Aorta (tissue), 5 donors: ENCODE measurements at regions not wholly inside any gene's neighbourhood (a gene's known extent, or its start where the extent isn't known, plus 50 kb on each side); places are given as distances from the start of the nearest gene placed in this dataset.

Experiments used
- ATAC-seq: fragments of 200-7000 bp; cut with Tn5 transposase; one replicate; pipeline ENCODE4 v1.9.1; 2022; ENCODE audit warnings: moderate library complexity; ENCODE audit not compliant: low FRiP score
- DNase-seq, 2 donors: peaks; one replicate each; pipeline ENCODE4 v3.0.0-alpha.2; 2020
- H3K27ac ChIP-seq, 2 donors: one replicate each; pipeline ENCODE4 v1.5.1; 2013; ENCODE audit warnings: low read length in 2 of 2, mild to moderate bottlenecking in 2 of 2, moderate library complexity in 2 of 2, control low read depth in 1 of 2, inconsistent platforms in 1 of 2, low read depth in 1 of 2
- H3K27me3 ChIP-seq, 2 donors: one replicate each; pipeline ENCODE4 v1.6.1; 2013; ENCODE audit warnings: control low read depth in 1 of 2, low read length in 1 of 2, mild to moderate bottlenecking in 1 of 2, moderate library complexity in 1 of 2; ENCODE audit not compliant: insufficient read depth in 2 of 2, control insufficient read depth in 1 of 2
- H3K36me3 ChIP-seq, 2 donors: one replicate each; pipeline ENCODE4 v1.6.1; 2013; ENCODE audit warnings: control low read depth in 1 of 2, low read length in 1 of 2, mild to moderate bottlenecking in 1 of 2; ENCODE audit not compliant: insufficient read depth in 2 of 2, control insufficient read depth in 1 of 2
- H3K4me1 ChIP-seq, 2 donors: one replicate each; pipeline ENCODE4 v1.6.1; 2013; ENCODE audit warnings: low read length in 2 of 2, control low read depth in 1 of 2, mild to moderate bottlenecking in 1 of 2, moderate library complexity in 1 of 2; ENCODE audit not compliant: insufficient read depth in 2 of 2, control insufficient read depth in 1 of 2
- H3K4me3 ChIP-seq, 2 donors: one replicate each; pipeline ENCODE4 v1.5.1; 2013; ENCODE audit warnings: low read length in 2 of 2, control low read depth in 1 of 2, mild to moderate bottlenecking in 1 of 2
- H3K9me3 ChIP-seq: one replicate; pipeline ENCODE4 v1.6.1; 2013; ENCODE audit warnings: mild to moderate bottlenecking, low read length; ENCODE audit not compliant: control insufficient read depth
- WGBS, 2 donors: extraction: QIAGEN DNeasy Blood & Tissue Kit; methylation state at CpG; one replicate each; pipeline ENCODE4 v1.1.7; 2013; 5-methylcytosine and 5-hydroxymethylcytosine counted together
- intact Hi-C, 2 donors: fragments of 100-400 bp; cut with DNase I; formaldehyde crosslinking; loops; one replicate each; pipeline versions ENCODE4 v1.14.2 to v1.15.0; 2022
- donor health status: healthy with polysubstance abuse.
- donor health status: Bipolar disorder and iron deficiency.
- donor health status: DM: no; HTN: no; CAD: no.
- donor health status: DM: no; HTN: no; CAD: no.
- donor health status: DM: yes; HTN: yes; CAD: no.

GRCh38 chr4:31043382-31044062 lies 323.4 kb downstream of the PCDH7 start:
- H3K4me3 ChIP-seq = no peak overlapping the region
- no peak overlapping the region for H3K27ac ChIP-seq
- peaks cover 0 to 8% of the 10 kb centered on the region in 2 donors for H3K4me1 ChIP-seq
- H3K9me3 ChIP-seq = no peaks in the 10 kb centered on the region
- WGBS, 2 donors = 22 to 24% methylated on average over 1 of the region's 1 CpG
- intact Hi-C loops = no loop called here
- no peaks in the 10 kb centered on the region for H3K27me3 ChIP-seq
- no peaks in the 10 kb centered on the region for H3K36me3 ChIP-seq
- DNase-seq (no peak), ATAC-seq (no peak)

- no peak overlapping the region for H3K4me3 ChIP-seq
- H3K9me3 ChIP-seq = no peaks in the 10 kb centered on the region
- no peak for DNase-seq
- H3K27ac ChIP-seq = no peak overlapping the region
- ATAC-seq = no peak
- H3K36me3 ChIP-seq = no peaks in the 10 kb centered on the region
- intact Hi-C loops = no loop called here
- H3K4me1 ChIP-seq = peaks cover 0 to 13% of the 10 kb centered on the region in 2 donors
- H3K27me3 ChIP-seq = no peaks in the 10 kb centered on the region
- 58 to 71% methylated on average over 4 of the region's 4 CpGs for WGBS, 2 donors
Observed at GRCh38 chr4:31045151-31045550, 325.0 kb downstream of the PCDH7 start.

DNA sequence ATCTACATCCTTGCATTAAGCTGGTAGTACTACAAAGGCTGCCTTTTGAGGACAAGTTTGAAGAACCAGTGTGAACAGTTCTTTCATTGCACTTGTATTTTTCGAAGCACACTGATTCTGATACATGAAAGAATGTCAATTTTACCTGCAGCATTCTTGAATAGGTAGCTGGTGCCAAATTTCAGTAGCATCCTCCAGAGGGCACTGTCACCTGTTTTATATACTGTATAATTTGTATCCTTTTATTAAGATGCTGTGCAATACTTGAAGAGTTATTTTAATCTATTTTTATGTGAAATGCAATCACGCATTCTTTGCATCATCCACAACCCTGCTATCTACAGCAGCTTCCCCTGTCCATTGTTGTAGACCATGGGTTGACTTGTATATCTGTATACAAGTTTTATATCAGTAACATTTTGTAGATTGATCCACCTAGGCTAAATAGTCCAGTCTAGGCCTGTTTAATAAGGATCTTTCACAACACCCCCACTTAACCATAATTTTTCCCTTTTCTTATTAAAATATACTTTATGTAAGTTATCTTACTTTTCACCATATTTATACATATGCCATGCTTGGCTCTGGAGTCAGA lies 325.7 kb downstream of the PCDH7 start:
- Histone ChIP-seq H3K9me3 (no peaks in the 10 kb centered on the region), H3K4me3 (no peak overlapping the region), H3K27ac (no peak overlapping the region), H3K4me1 (peaks cover 0 to 13% of the 10 kb centered on the region in 2 donors), H3K36me3 (no peaks in the 10 kb centered on the region), H3K27me3 (no peaks in the 10 kb centered on the region)
- WGBS, 2 donors = 75 to 82% methylated on average over 2 of the region's 2 CpGs
- ATAC-seq (no peak), DNase-seq (no peak)
- intact Hi-C loops = no loop called here

DNA sequence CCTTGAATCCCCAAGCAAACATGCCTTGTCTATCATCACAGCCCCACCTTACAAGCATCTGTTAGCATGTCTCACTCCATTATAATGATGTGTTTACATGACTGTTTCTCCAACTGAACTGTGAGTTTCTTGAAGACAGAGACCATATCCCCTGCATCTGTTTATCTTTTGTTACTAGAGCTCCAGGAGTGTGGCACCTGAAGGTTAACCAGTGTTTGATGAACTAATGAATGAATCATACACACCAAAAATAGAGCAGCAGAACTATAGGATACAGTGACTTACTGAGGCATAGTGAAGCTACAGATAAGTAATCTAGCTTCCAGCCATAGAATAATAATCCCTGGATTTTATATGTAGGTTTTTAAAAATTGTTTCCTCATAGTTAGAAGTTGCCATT lies 331.0 kb downstream of the PCDH7 start:
- peaks cover 3 to 8% of the 10 kb centered on the region in 2 donors for H3K4me1 ChIP-seq
- no peaks in the 10 kb centered on the region for H3K36me3 ChIP-seq
- intact Hi-C loops = no loop called here
- ATAC-seq = no peak
- H3K4me3 ChIP-seq = no peak overlapping the region
- H3K27me3 ChIP-seq = no peaks in the 10 kb centered on the region
- DNase-seq = no peak
- H3K27ac ChIP-seq = no peak overlapping the region
- H3K9me3 ChIP-seq = no peaks in the 10 kb centered on the region

DNA sequence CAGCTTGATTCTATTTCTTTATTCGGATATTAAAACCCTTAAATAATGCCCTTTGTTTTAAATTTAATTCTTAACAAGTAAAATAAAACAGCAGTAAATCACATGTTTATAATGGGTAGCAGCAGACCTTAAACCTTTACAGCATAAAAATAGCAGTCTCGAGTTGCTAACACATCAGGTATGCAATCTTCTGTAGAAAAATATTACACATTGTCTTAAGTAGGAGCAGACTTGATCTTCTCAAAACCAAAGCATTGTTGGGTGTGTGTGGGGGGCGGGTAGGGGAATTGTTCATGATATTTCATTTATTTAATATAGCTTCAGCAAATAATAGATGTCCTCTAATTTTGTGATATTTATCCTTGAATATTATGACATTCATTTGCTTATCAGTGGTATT lies 331.4 kb downstream of the PCDH7 start:
- Histone ChIP-seq H3K27me3 (no peaks in the 10 kb centered on the region), H3K27ac (no peak overlapping the region), H3K36me3 (no peaks in the 10 kb centered on the region), H3K9me3 (no peaks in the 10 kb centered on the region), H3K4me1 (peaks cover 3 to 8% of the 10 kb centered on the region in 2 donors), H3K4me3 (no peak overlapping the region)
- DNase-seq = no peak
- ATAC-seq = no peak
- intact Hi-C loops = no loop called here
- 21 to 51% methylated on average over 3 of the region's 3 CpGs for WGBS, 2 donors

- H3K36me3 ChIP-seq = no peaks in the 10 kb centered on the region
- H3K4me3 ChIP-seq = no peak overlapping the region
- peaks cover 3 to 8% of the 10 kb centered on the region in 2 donors for H3K4me1 ChIP-seq
- H3K27me3 ChIP-seq = no peaks in the 10 kb centered on the region
- intact Hi-C loops = no loop called here
- H3K27ac ChIP-seq = no peak overlapping the region
- 86 to 91% methylated on average over 1 of the region's 1 CpG for WGBS, 2 donors
- DNase-seq (no peak), ATAC-seq (no peak)
- no peaks in the 10 kb centered on the region for H3K9me3 ChIP-seq
Observed at GRCh38 chr4:31052519-31052918, 332.4 kb downstream of the PCDH7 start.

GRCh38 chr4:31053451-31053850 lies 333.3 kb downstream of the PCDH7 start:
- DNase-seq = no peak
- intact Hi-C loops = no loop called here
- ATAC-seq = no peak
- Histone ChIP-seq H3K4me1 (peaks cover 3 to 8% of the 10 kb centered on the region in 2 donors), H3K27me3 (no peaks in the 10 kb centered on the region), H3K4me3 (no peak overlapping the region), H3K36me3 (no peaks in the 10 kb centered on the region), H3K9me3 (no peaks in the 10 kb centered on the region), H3K27ac (no peak overlapping the region)
- WGBS, 2 donors = 80 to 86% methylated on average over 2 of the region's 2 CpGs

GRCh38 chr4:31054295-31054694 lies 334.1 kb downstream of the PCDH7 start:
- DNase-seq = no peak
- Histone ChIP-seq H3K4me1 (peaks cover 3 to 4% of the 10 kb centered on the region in 2 donors), H3K27ac (no peak overlapping the region), H3K4me3 (no peak overlapping the region), H3K27me3 (no peaks in the 10 kb centered on the region), H3K9me3 (no peaks in the 10 kb centered on the region), H3K36me3 (no peaks in the 10 kb centered on the region)
- intact Hi-C loops = no loop called here
- WGBS, 2 donors = 79 to 93% methylated on average over 2 of the region's 2 CpGs
- no peak for ATAC-seq

DNA sequence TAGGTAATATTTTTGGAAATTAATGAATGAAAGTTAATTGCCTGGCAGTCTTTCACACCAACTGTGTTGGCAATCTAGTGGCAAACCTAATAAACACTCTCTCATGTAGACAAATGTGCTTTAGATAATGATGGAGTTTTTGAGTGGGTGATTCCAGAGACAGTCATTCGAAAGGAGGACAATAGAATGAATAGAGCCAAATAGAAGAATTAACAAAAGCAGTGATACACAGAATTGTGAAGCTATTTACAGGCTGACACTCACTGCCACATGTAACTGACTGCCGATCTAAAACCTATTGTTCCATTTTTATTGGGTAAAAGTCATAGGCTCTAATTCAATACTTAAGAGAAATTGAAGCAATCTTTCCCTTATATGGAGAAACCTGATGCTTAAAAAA lies 338.5 kb downstream of the PCDH7 start:
- Histone ChIP-seq H3K27ac (no peak overlapping the region), H3K4me3 (no peak overlapping the region), H3K4me1 (peaks cover 0 to 3% of the 10 kb centered on the region in 2 donors), H3K9me3 (no peaks in the 10 kb centered on the region), H3K27me3 (no peaks in the 10 kb centered on the region), H3K36me3 (no peaks in the 10 kb centered on the region)
- ATAC-seq (no peak), DNase-seq (no peak)
- intact Hi-C loops = no loop called here
- WGBS, 2 donors = 87 to 97% methylated on average over 2 of the region's 2 CpGs
